H9 (cell line): ENCODE measurements at regions not wholly inside any gene's neighbourhood (a gene's known extent, or its start where the extent isn't known, plus 50 kb on each side); places are given as distances from the start of the nearest gene placed in this dataset.

Experiments
- DNase-seq: peaks from one replicate; pipeline ENCODE4 v3.0.0-alpha.2; 2017
- H2AFZ ChIP-seq: one replicate; pipeline ENCODE4 v1.6.1; 2013; ENCODE audit warnings: mild to moderate bottlenecking, low read length, control low read depth, moderate library complexity
- H2AK5ac ChIP-seq: 2 replicates; pipeline ENCODE4 v1.6.1; 2013; ENCODE audit warnings: low read length, control low read depth, mixed read lengths; ENCODE audit not compliant: insufficient read length
- H2BK120ac ChIP-seq: one replicate; pipeline ENCODE4 v1.6.1; 2013; ENCODE audit warnings: low read depth, mild to moderate bottlenecking, low read length, control low read depth, inconsistent platforms; ENCODE audit not compliant: poor library complexity, severe bottlenecking
- H2BK12ac ChIP-seq: 2 replicates; pipeline ENCODE4 v1.6.1; 2013; ENCODE audit warnings: low read length, control low read depth, mixed read lengths, low read depth; ENCODE audit not compliant: insufficient read length
- H2BK15ac ChIP-seq: 2 replicates; pipeline ENCODE4 v1.6.1; 2013; ENCODE audit warnings: low read depth, low read length, control low read depth
- H2BK20ac ChIP-seq: one replicate; pipeline ENCODE4 v1.6.1; 2013; ENCODE audit warnings: low read depth, mild to moderate bottlenecking, low read length, control low read depth, inconsistent platforms; ENCODE audit not compliant: poor library complexity, severe bottlenecking
- H2BK5ac ChIP-seq: 2 replicates; pipeline ENCODE4 v1.6.1; 2013; ENCODE audit warnings: low read length, control low read depth, mixed read lengths; ENCODE audit not compliant: insufficient read length
- H3K14ac ChIP-seq: 2 replicates; pipeline ENCODE4 v1.6.1; 2013; ENCODE audit warnings: low read length, control low read depth; ENCODE audit not compliant: insufficient read depth
- H3K18ac ChIP-seq: 2 replicates; pipeline ENCODE4 v1.6.1; 2013; ENCODE audit warnings: low read depth, mild to moderate bottlenecking, mixed read lengths, low read length, control low read depth; ENCODE audit not compliant: insufficient read length
- H3K23ac ChIP-seq: 2 replicates; pipeline ENCODE4 v1.6.1; 2013; ENCODE audit warnings: low read length, control low read depth, mixed read lengths, low read depth; ENCODE audit not compliant: insufficient read length
- H3K23me2 ChIP-seq: 2 replicates; pipeline ENCODE4 v1.6.1; 2013; ENCODE audit warnings: low read depth, mild to moderate bottlenecking, mixed read lengths, low read length, control low read depth; ENCODE audit not compliant: insufficient read length, poor library complexity, severe bottlenecking
- H3K27ac ChIP-seq: 2 replicates; pipeline ENCODE4 v1.5.1; 2013; ENCODE audit warnings: low read length, control low read depth, mixed read lengths, low read depth; ENCODE audit not compliant: insufficient read length
- H3K27me3 ChIP-seq: 2 replicates; pipeline ENCODE4 v1.6.1; 2013; ENCODE audit warnings: low read length, control low read depth, inconsistent platforms; ENCODE audit not compliant: insufficient read depth
- H3K4ac ChIP-seq: 2 replicates; pipeline ENCODE4 v1.6.1; 2013; ENCODE audit warnings: low read depth, mild to moderate bottlenecking, control low read depth, inconsistent platforms, low read length, moderate library complexity
- H3K4me1 ChIP-seq: 2 replicates; pipeline ENCODE4 v1.6.1; 2013; ENCODE audit warnings: low read length, control low read depth, inconsistent platforms; ENCODE audit not compliant: insufficient read depth
- H3K4me2 ChIP-seq: 2 replicates; pipeline ENCODE4 v1.6.1; 2013; ENCODE audit warnings: low read length, control low read depth, mixed read lengths; ENCODE audit not compliant: insufficient read length, insufficient read depth
- H3K56ac ChIP-seq: 2 replicates; pipeline ENCODE4 v1.6.1; 2013; ENCODE audit warnings: low read depth, mild to moderate bottlenecking, mixed read lengths, low read length, control low read depth; ENCODE audit not compliant: insufficient read length
- H3K79me1 ChIP-seq: 2 replicates; pipeline ENCODE4 v1.6.1; 2013; ENCODE audit warnings: low read depth, mild to moderate bottlenecking, moderate library complexity, low read length, control low read depth, inconsistent platforms; ENCODE audit not compliant: insufficient read depth, poor library complexity, severe bottlenecking
- H3K79me2 ChIP-seq: 2 replicates; pipeline ENCODE4 v1.6.1; 2013; ENCODE audit warnings: low read length, control low read depth, inconsistent platforms; ENCODE audit not compliant: insufficient read depth
- H3K9ac ChIP-seq: 2 replicates; pipeline ENCODE4 v1.6.1; 2013; ENCODE audit warnings: low read length, control low read depth, mixed read lengths; ENCODE audit not compliant: insufficient read length; ENCODE audit errors: extremely low read depth
- H3K9me3 ChIP-seq: one replicate; pipeline ENCODE4 v1.6.1; 2013; ENCODE audit warnings: low read depth, low read length, inconsistent platforms; ENCODE audit not compliant: control insufficient read depth
- H3T11ph ChIP-seq: one replicate; pipeline ENCODE4 v1.6.1; 2013; ENCODE audit warnings: mild to moderate bottlenecking, low read length, control low read depth, inconsistent platforms
- H4K20me1 ChIP-seq: one replicate; pipeline ENCODE4 v1.6.1; 2013; ENCODE audit not compliant: control insufficient read depth, insufficient read length, insufficient read depth
- H4K5ac ChIP-seq: 2 replicates; pipeline ENCODE4 v1.6.1; 2013; ENCODE audit warnings: low read depth, mild to moderate bottlenecking, mixed read lengths, low read length, control low read depth; ENCODE audit not compliant: insufficient read length
- H4K8ac ChIP-seq: replicated peaks from 2 replicates; pipeline ENCODE4 v1.6.1; 2013; ENCODE audit warnings: low read length, control low read depth, mixed read lengths, low read depth; ENCODE audit not compliant: insufficient read length
- H4K91ac ChIP-seq: 2 replicates; pipeline ENCODE4 v1.6.1; 2013; ENCODE audit warnings: low read depth, mild to moderate bottlenecking, moderate library complexity, mixed read lengths, low read length, control low read depth; ENCODE audit not compliant: insufficient read length
- H3K27ac Mint-ChIP-seq, 3 experiments: 2 replicates in 2 of 3; 3 replicates in 1 of 3; pipeline ENCODE4 v1.8.0; 2020 to 2021; ENCODE audit warnings: mixed read lengths in 3 of 3, mild to moderate bottlenecking in 1 of 3, moderate library complexity in 1 of 3
- H3K27me3 Mint-ChIP-seq: 2 replicates; pipeline ENCODE4 v1.8.0; 2021; ENCODE audit warnings: low read depth, mild to moderate bottlenecking, moderate library complexity, mixed read lengths
- H3K36me3 Mint-ChIP-seq, 3 experiments: 2 replicates in 2 of 3; 3 replicates in 1 of 3; pipeline ENCODE4 v1.8.0; 2020 to 2021; ENCODE audit warnings: low read depth in 3 of 3, mixed read lengths in 3 of 3; ENCODE audit not compliant: insufficient read depth in 1 of 3
- H3K4me1 Mint-ChIP-seq, 2 experiments: 2 replicates each; pipeline ENCODE4 v1.8.0; 2020; ENCODE audit warnings: mixed read lengths in 2 of 2
- H3K4me3 Mint-ChIP-seq, 2 experiments: 2 replicates in 1 of 2; 3 replicates in 1 of 2; pipeline ENCODE4 v1.8.0; 2020 to 2021; ENCODE audit warnings: mild to moderate bottlenecking in 2 of 2, mixed read lengths in 2 of 2, moderate library complexity in 1 of 2
- H3K9me3 Mint-ChIP-seq, 2 experiments: 2 replicates in 1 of 2; 3 replicates in 1 of 2; pipeline ENCODE4 v1.8.0; 2020; ENCODE audit warnings: mild to moderate bottlenecking in 2 of 2, mixed read lengths in 2 of 2, moderate library complexity in 1 of 2
- TF ChIP-seq, protein P1 (sequence below): fragments of 200-600 bp; sonication (generic); conservative IDR thresholded peaks from 3 replicates; pipeline ENCODE4 v1.8.0; 2021; ENCODE audit warnings: antibody characterized with exemption, mild to moderate bottlenecking

DNA sequence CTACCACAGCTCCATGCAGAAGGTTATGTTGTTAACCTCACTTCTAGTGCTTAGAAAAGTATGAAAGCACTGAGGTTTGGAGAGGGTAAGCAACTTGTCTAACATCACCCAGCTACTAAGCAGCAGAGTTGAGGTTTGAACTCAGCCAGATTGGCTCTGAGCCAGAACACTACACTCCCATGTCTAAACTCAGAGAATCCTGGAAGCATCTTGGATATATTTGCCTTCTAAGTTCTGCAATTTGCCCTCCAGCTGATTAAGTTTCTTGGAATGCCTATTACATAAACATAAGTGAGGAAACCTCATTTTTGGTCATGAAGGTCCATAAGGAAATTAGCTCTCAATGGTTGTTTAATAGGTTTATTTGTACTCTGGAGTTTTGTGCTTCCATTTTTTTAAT, 78.1 kb upstream of the PHYHIPL start:
- Histone ChIP-seq H2BK15ac (no peak overlapping the region), H2AK5ac (no peak overlapping the region), H2BK120ac (no peak overlapping the region), H3K18ac (no peak overlapping the region), H3K23me2 (no peaks in the 10 kb centered on the region), H3K27ac (no peak overlapping the region), H2BK5ac (no peak overlapping the region), H3K79me2 (no peaks in the 10 kb centered on the region), H4K5ac (no peak overlapping the region), H3T11ph (no peak overlapping the region), H3K27me3 (no peaks in the 10 kb centered on the region), H3K14ac (no peak overlapping the region), H2AFZ (no peak overlapping the region), H4K20me1 (no peaks in the 10 kb centered on the region), H2BK12ac (no peak overlapping the region), H3K4ac (no peak overlapping the region), H2BK20ac (no peak overlapping the region), H3K4me1 (no peaks in the 10 kb centered on the region), H3K9ac (no peak overlapping the region), H3K9me3 (no peaks in the 10 kb centered on the region), H3K79me1 (no peaks in the 10 kb centered on the region), H3K4me2 (no peak overlapping the region), H4K8ac (no peak overlapping the region), H4K91ac (no peak overlapping the region), H3K56ac (no peak overlapping the region), H3K23ac (no peak overlapping the region)
- DNase-seq: no peak
- TF ChIP-seq, protein P1, sequence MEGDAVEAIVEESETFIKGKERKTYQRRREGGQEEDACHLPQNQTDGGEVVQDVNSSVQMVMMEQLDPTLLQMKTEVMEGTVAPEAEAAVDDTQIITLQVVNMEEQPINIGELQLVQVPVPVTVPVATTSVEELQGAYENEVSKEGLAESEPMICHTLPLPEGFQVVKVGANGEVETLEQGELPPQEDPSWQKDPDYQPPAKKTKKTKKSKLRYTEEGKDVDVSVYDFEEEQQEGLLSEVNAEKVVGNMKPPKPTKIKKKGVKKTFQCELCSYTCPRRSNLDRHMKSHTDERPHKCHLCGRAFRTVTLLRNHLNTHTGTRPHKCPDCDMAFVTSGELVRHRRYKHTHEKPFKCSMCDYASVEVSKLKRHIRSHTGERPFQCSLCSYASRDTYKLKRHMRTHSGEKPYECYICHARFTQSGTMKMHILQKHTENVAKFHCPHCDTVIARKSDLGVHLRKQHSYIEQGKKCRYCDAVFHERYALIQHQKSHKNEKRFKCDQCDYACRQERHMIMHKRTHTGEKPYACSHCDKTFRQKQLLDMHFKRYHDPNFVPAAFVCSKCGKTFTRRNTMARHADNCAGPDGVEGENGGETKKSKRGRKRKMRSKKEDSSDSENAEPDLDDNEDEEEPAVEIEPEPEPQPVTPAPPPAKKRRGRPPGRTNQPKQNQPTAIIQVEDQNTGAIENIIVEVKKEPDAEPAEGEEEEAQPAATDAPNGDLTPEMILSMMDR: no peak
- Mint-ChIP-seq H3K9me3 (no peaks in the 10 kb centered on the region), H3K27me3 (peaks cover 2% of the 10 kb centered on the region; the same call in 1 of the 2 replicates), H3K36me3 (no peaks in the 10 kb centered on the region), H3K4me3 (no peak overlapping the region), H3K4me1 (no peaks in the 10 kb centered on the region), H3K27ac (no peak overlapping the region)
